WTC11 (cell line): ENCODE measurements at regions not wholly inside any gene's neighbourhood (a gene's known extent, or its start where the extent isn't known, plus 50 kb on each side); places are given as distances from the start of the nearest gene placed in this dataset.

Experiments used
- CREB1 ChIP-seq: sonication (generic); formaldehyde crosslinking; IDR thresholded peaks from 2 replicates; pipeline ENCODE4 v1.8.0; 2023; ENCODE audit warnings: mild to moderate bottlenecking, missing genetic modification reagents
- CTCF ChIP-seq: fragments of 200-600 bp; IDR thresholded peaks from 2 replicates; pipeline ENCODE4 v1.8.0; 2022; ENCODE audit warnings: antibody characterized with exemption
- E2F1 ChIP-seq: sonication (generic); formaldehyde crosslinking; IDR thresholded peaks from 2 replicates; pipeline ENCODE4 v1.8.0; 2022; ENCODE audit warnings: mild to moderate bottlenecking, missing genetic modification reagents
- E2F5 ChIP-seq: sonication (generic); formaldehyde crosslinking; IDR thresholded peaks from 2 replicates; pipeline ENCODE4 v1.8.1; 2022; ENCODE audit warnings: mild to moderate bottlenecking, moderate library complexity, missing genetic modification reagents
- FOXJ3 ChIP-seq: sonication (generic); formaldehyde crosslinking; IDR thresholded peaks from 2 replicates; pipeline ENCODE4 v1.9.0; 2021; ENCODE audit warnings: missing genetic modification reagents, mild to moderate bottlenecking, borderline replicate concordance
- HMGXB4 ChIP-seq: sonication (generic); formaldehyde crosslinking; IDR thresholded peaks from 2 replicates; pipeline ENCODE4 v1.8.1; 2023; ENCODE audit warnings: mild to moderate bottlenecking, moderate library complexity, missing genetic modification reagents
- JUN ChIP-seq: sonication (generic); formaldehyde crosslinking; IDR thresholded peaks from 2 replicates; pipeline ENCODE4 v1.8.0; 2023; ENCODE audit warnings: mild to moderate bottlenecking, missing genetic modification reagents
- KAT7 ChIP-seq: sonication (generic); formaldehyde crosslinking; IDR thresholded peaks from 2 replicates; pipeline ENCODE4 v1.8.1; 2023; ENCODE audit warnings: missing genetic modification reagents, mild to moderate bottlenecking, borderline replicate concordance
- NFYB ChIP-seq: sonication (generic); formaldehyde crosslinking; conservative IDR thresholded peaks from 2 replicates; pipeline ENCODE4 v1.8.0; 2022; ENCODE audit warnings: low read depth, missing genetic modification reagents
- NR2C2 ChIP-seq: sonication (generic); formaldehyde crosslinking; IDR thresholded peaks from 2 replicates; pipeline ENCODE4 v1.8.0; 2022; ENCODE audit warnings: mild to moderate bottlenecking, missing genetic modification reagents
- PRDM15 ChIP-seq: sonication (generic); formaldehyde crosslinking; IDR thresholded peaks from 2 replicates; pipeline ENCODE4 v1.8.0; 2022; ENCODE audit warnings: missing genetic modification reagents
- ZNF232 ChIP-seq: sonication (generic); formaldehyde crosslinking; IDR thresholded peaks from 2 replicates; pipeline ENCODE4 v1.8.0; 2022; ENCODE audit warnings: mild to moderate bottlenecking, missing genetic modification reagents

GRCh38 chr1:184214128-184214527 is 162.6 kb downstream of the TSEN15 start:
- TF ChIP-seq ZNF232 (CRISPR knock-in tag), result no peak
- TF ChIP-seq NR2C2 (CRISPR knock-in tag), result no peak
- TF ChIP-seq PRDM15, result no peak
- TF ChIP-seq E2F1, result no peak
- no peak for TF ChIP-seq KAT7
- TF ChIP-seq E2F5 (CRISPR knock-in tag), result no peak
- no peak for TF ChIP-seq CREB1
- TF ChIP-seq CTCF, result no peak
- TF ChIP-seq FOXJ3 (CRISPR knock-in tag), result no peak
- TF ChIP-seq HMGXB4 (CRISPR knock-in tag), result no peak
- TF ChIP-seq JUN (CRISPR knock-in tag), result no peak
- no peak for TF ChIP-seq NFYB (CRISPR knock-in tag)
